ENCODE measurements at regions not wholly inside any gene's neighbourhood (a gene's known extent, or its start where the extent isn't known, plus 50 kb on each side); places are given as distances from the start of the nearest gene placed in this dataset.

- TF ChIP-seq CTCF (IDR thresholded peaks at IDR 0.05; ENCODE audit: low read length) (no peak), EZH2 (optimal IDR thresholded peaks at IDR 0.05; ENCODE audit: low read depth, low read length) (no peak), EZH2phosphoT487 (IDR thresholded peaks at IDR 0.05; ENCODE audit: low read length) (no peak)
These were observed 88.0 kb downstream of the TMEM100 start for GRCh38 chr17:55634702-55635101.
